ENCODE measurements at regions not wholly inside any gene's neighbourhood (a gene's known extent, or its start where the extent isn't known, plus 50 kb on each side); places are given as distances from the start of the nearest gene placed in this dataset.
"Not testable (repeated sequence)": the region's sequence is repeated elsewhere in the genome, so short reads cannot be mapped to it uniquely, and the experiment has no call there.

GRCh38 chr16:49955858-49956257 is 69.2 kb upstream of the CNEP1R1 start:
- H3K36me3 Mint-ChIP-seq (ENCODE audit: low read depth), result no peaks in the 10 kb centered on the region
- H3K27ac Mint-ChIP-seq, result peak overlapping the region; percentile 72
- H3K27me3 Mint-ChIP-seq (ENCODE audit: low read depth, poor library complexity), result no peaks in the 10 kb centered on the region
- no peaks in the 10 kb centered on the region for H3K9me3 Mint-ChIP-seq
- no peak for TF ChIP-seq CTCF (IDR thresholded peaks at IDR 0.05)
- DNase-seq, result no peak
- no peak overlapping the region for H3K4me3 Mint-ChIP-seq
- peaks cover 51% of the 10 kb centered on the region for H3K4me1 Mint-ChIP-seq

GRCh38 chr16:49956915-49957314 is 68.1 kb upstream of the CNEP1R1 start:
- Mint-ChIP-seq H3K27ac (no peak overlapping the region), H3K9me3 (no peaks in the 10 kb centered on the region), H3K4me3 (no peak overlapping the region), H3K27me3 (ENCODE audit: low read depth, poor library complexity) (no peaks in the 10 kb centered on the region), H3K4me1 (peaks cover 47% of the 10 kb centered on the region), H3K36me3 (ENCODE audit: low read depth) (no peaks in the 10 kb centered on the region)
- no peak for TF ChIP-seq CTCF (IDR thresholded peaks at IDR 0.05)
- DNase-seq, result no peak

- H3K36me3 Mint-ChIP-seq (ENCODE audit: low read depth), result no peaks in the 10 kb centered on the region
- DNase-seq, result no peak
- TF ChIP-seq CTCF (IDR thresholded peaks at IDR 0.05), result no peak
- no peaks in the 10 kb centered on the region for H3K9me3 Mint-ChIP-seq
- peaks cover 42% of the 10 kb centered on the region for H3K4me1 Mint-ChIP-seq
- peaks cover 5% of the 10 kb centered on the region for H3K27me3 Mint-ChIP-seq (ENCODE audit: low read depth, poor library complexity)
- no peak overlapping the region for H3K27ac Mint-ChIP-seq
- no peak overlapping the region for H3K4me3 Mint-ChIP-seq
Measured at GRCh38 chr16:49958448-49958847, 66.6 kb upstream of the CNEP1R1 start.

- H3K27me3 Mint-ChIP-seq (ENCODE audit: low read depth, poor library complexity), result peaks cover 9% of the 10 kb centered on the region
- TF ChIP-seq CTCF (IDR thresholded peaks at IDR 0.05), result no peak
- H3K4me3 Mint-ChIP-seq, result no peak overlapping the region
- DNase-seq, result no peak
- H3K27ac Mint-ChIP-seq, result no peak overlapping the region
- H3K36me3 Mint-ChIP-seq (ENCODE audit: low read depth), result no peaks in the 10 kb centered on the region
- peaks cover 33% of the 10 kb centered on the region for H3K4me1 Mint-ChIP-seq
- H3K9me3 Mint-ChIP-seq, result no peaks in the 10 kb centered on the region
Measured at GRCh38 chr16:49959552-49960277, 65.3 kb upstream of the CNEP1R1 start.

- Mint-ChIP-seq H3K36me3 (ENCODE audit: low read depth) (no peaks in the 10 kb centered on the region), H3K9me3 (no peaks in the 10 kb centered on the region), H3K27me3 (ENCODE audit: low read depth, poor library complexity) (peaks cover 14% of the 10 kb centered on the region), H3K4me1 (peaks cover 19% of the 10 kb centered on the region), H3K4me3 (no peak overlapping the region), H3K27ac (no peak overlapping the region)
- no peak for DNase-seq
- no peak for TF ChIP-seq CTCF (IDR thresholded peaks at IDR 0.05)
Measured at GRCh38 chr16:49961089-49961488, 63.9 kb upstream of the CNEP1R1 start.

- not testable (repeated sequence) for H3K4me3 Mint-ChIP-seq; H3K27ac Mint-ChIP-seq; H3K9me3 Mint-ChIP-seq; DNase-seq; H3K36me3 Mint-ChIP-seq (ENCODE audit: low read depth)
- Mint-ChIP-seq H3K4me1 (peaks cover 15% of the 10 kb centered on the region), H3K27me3 (ENCODE audit: low read depth, poor library complexity) (peaks cover 19% of the 10 kb centered on the region)
Measured at GRCh38 chr16:49962566-49962965, 62.5 kb upstream of the CNEP1R1 start.
